Smooth muscle cell (in vitro differentiated cells): ENCODE measurements at regions not wholly inside any gene's neighbourhood (a gene's known extent, or its start where the extent isn't known, plus 50 kb on each side); places are given as distances from the start of the nearest gene placed in this dataset.

Experiments used
- DNase-seq: peaks from one replicate; lab custom pipeline; 2025; ENCODE audit not compliant: unreplicated experiment; lab: John Stamatoyannopoulos, UW
- H2AFZ ChIP-seq: fragments of 200-600 bp; sonication (generic); 2 replicates; pipeline ENCODE4 v1.6.0; 2016; ENCODE audit warnings: antibody characterized with exemption, low read depth, mild to moderate bottlenecking
- H3F3A ChIP-seq: fragments of 200-600 bp; sonication (generic); 2 replicates; pipeline ENCODE4 v1.6.0; 2017; ENCODE audit warnings: antibody characterized with exemption, low read depth
- H3K27ac ChIP-seq: fragments of 200-600 bp; sonication (generic); 2 replicates; pipeline ENCODE4 v1.5.1; 2016; ENCODE audit warnings: low read depth, mild to moderate bottlenecking
- H3K27me3 ChIP-seq: fragments of 200-600 bp; sonication (generic); 2 replicates; pipeline ENCODE4 v1.6.1; 2016; ENCODE audit warnings: low read depth, mild to moderate bottlenecking
- H3K36me3 ChIP-seq: fragments of 200-600 bp; sonication (generic); 2 replicates; pipeline ENCODE4 v1.5.1; 2016; ENCODE audit warnings: low read depth
- H3K4me1 ChIP-seq: fragments of 200-600 bp; sonication (generic); 2 replicates; pipeline ENCODE4 v1.5.1; 2016; ENCODE audit warnings: low read depth
- H3K4me2 ChIP-seq: fragments of 200-600 bp; sonication (generic); 2 replicates; pipeline ENCODE4 v1.6.0; 2016; ENCODE audit warnings: mild to moderate bottlenecking
- H3K4me3 ChIP-seq: fragments of 200-600 bp; sonication (generic); 2 replicates; pipeline ENCODE4 v1.5.1; 2016; ENCODE audit warnings: mild to moderate bottlenecking
- H3K79me2 ChIP-seq: fragments of 200-600 bp; sonication (generic); 2 replicates; pipeline ENCODE4 v1.6.0; 2016; ENCODE audit warnings: low read depth, mild to moderate bottlenecking
- H3K9ac ChIP-seq: fragments of 200-600 bp; sonication (generic); 2 replicates; pipeline ENCODE4 v1.6.0; 2016; ENCODE audit warnings: low read depth
- H3K9me3 ChIP-seq: fragments of 200-600 bp; sonication (generic); replicated peaks from 2 replicates; pipeline ENCODE4 v1.5.1; 2016; ENCODE audit warnings: low read depth
- H4K20me1 ChIP-seq: fragments of 200-600 bp; sonication (generic); 2 replicates; pipeline ENCODE4 v1.6.0; 2016; ENCODE audit warnings: low read depth
- WGBS: methylation state at CpG from one replicate; pipeline ENCODE4 v1.1.7; 2016; ENCODE audit warnings: low lambda C conversion rate; 5-methylcytosine and 5-hydroxymethylcytosine counted together
- TF ChIP-seq, protein P1 (sequence below): fragments of 200-600 bp; sonication (generic); IDR thresholded peaks from 2 replicates; pipeline ENCODE4 v1.5.1; 2017; ENCODE audit warnings: borderline replicate concordance, mild to moderate bottlenecking, antibody characterized with exemption; ENCODE audit not compliant: insufficient read depth, poor library complexity, severe bottlenecking

DNA sequence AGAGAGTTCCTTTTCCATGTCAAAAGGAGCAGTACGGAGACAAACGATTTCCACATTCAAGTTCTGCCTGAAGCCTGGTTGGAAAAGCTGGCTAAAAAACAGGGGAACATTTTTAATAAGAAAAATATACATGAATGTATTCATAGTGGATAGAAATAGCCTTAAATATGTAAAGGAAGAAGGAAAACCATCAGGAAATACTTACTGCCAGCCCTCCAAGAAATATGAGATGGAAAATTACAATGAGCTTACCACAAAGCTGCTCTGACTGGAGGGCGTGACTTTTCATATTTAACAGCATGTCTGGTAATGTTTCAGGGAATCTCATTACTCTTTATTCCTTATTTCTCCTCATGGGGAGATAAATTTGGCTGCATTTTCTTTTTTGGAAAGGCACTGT lies 75.9 kb upstream of the ZDHHC17 start:
- no peak for DNase-seq
- Histone ChIP-seq H3K9ac (no peak overlapping the region), H3K4me1 (peaks cover 7% of the 10 kb centered on the region), H3K4me2 (peak overlapping the region; percentile 77), H3K27me3 (no peaks in the 10 kb centered on the region), H4K20me1 (no peaks in the 10 kb centered on the region), H3K9me3 (no peaks in the 10 kb centered on the region), H3K36me3 (no peaks in the 10 kb centered on the region), H2AFZ (peak overlapping the region; percentile 83), H3F3A (peaks cover 7% of the 10 kb centered on the region), H3K4me3 (peak overlapping the region; percentile 22), H3K27ac (peak overlapping the region; percentile 75), H3K79me2 (no peaks in the 10 kb centered on the region)
- TF ChIP-seq, protein P1, sequence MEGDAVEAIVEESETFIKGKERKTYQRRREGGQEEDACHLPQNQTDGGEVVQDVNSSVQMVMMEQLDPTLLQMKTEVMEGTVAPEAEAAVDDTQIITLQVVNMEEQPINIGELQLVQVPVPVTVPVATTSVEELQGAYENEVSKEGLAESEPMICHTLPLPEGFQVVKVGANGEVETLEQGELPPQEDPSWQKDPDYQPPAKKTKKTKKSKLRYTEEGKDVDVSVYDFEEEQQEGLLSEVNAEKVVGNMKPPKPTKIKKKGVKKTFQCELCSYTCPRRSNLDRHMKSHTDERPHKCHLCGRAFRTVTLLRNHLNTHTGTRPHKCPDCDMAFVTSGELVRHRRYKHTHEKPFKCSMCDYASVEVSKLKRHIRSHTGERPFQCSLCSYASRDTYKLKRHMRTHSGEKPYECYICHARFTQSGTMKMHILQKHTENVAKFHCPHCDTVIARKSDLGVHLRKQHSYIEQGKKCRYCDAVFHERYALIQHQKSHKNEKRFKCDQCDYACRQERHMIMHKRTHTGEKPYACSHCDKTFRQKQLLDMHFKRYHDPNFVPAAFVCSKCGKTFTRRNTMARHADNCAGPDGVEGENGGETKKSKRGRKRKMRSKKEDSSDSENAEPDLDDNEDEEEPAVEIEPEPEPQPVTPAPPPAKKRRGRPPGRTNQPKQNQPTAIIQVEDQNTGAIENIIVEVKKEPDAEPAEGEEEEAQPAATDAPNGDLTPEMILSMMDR = no peak
- WGBS = 29% methylated on average over 3 of the region's 3 CpGs

DNA sequence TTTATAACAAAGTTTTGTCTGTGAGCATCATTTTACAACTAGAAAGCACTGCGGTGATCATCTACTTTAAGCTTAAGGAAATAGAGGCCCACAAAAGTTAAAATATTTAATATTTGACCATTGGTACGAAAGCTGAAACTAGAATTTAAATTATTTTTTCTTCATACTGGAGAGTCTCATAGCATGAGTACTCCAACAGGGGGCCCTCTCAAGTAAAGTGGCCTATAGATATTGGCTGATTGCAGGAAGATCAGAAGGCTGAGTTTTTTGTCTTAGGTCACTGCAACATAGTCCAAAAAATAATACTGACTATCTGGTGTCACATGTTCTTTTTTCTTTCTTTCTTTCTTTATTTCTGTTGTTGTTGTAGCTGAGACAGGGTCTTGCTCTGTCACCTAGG lies 75.3 kb upstream of the ZDHHC17 start:
- Histone ChIP-seq H3K27me3 (no peaks in the 10 kb centered on the region), H3K4me2 (peak overlapping the region; percentile 77), H3K79me2 (no peaks in the 10 kb centered on the region), H2AFZ (peak overlapping the region; percentile 83), H3K4me3 (no peak overlapping the region), H3K36me3 (no peaks in the 10 kb centered on the region), H3K27ac (peak overlapping the region; percentile 75), H3K9me3 (no peaks in the 10 kb centered on the region), H3K4me1 (peaks cover 7% of the 10 kb centered on the region), H3K9ac (no peak overlapping the region), H3F3A (peaks cover 7% of the 10 kb centered on the region), H4K20me1 (no peaks in the 10 kb centered on the region)
- no peak for DNase-seq
- TF ChIP-seq, protein P1 = peak; percentile 22
- 90% methylated on average over 2 of the region's 2 CpGs for WGBS

DNA sequence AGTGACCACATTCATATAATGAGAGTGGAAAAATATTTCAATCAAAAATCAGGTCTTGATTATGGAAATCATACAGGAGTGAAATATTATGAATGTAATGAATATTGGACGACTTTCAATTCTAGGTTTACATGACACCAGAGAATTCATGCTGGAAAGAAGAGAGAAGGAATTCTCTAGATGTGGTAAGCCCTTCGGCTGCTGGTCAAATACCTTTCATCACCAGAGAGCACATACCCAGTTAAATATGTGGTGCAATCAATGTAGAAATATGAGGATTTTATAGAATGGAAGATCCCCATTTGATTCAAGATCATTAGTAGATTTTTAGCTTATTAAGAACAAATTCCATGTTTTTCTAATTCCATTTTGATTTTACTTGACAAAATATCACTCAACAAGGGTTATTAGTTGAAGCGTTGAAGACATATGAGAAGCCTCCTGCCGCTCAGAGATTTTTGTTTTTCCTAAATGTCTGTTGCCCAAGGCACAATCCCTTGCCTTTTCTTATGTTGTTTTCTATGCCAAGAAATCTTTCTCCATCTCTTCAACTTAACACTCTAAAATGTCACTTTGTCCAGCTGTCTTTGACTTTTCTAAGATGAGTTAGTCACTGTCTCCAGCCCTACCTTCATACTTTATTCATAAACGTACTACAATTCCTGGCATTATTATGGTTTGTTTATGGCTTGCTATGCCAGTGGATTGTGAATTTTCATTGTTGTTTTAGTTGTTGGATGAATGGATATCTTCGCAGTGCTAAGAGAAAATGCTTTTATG lies 72.8 kb upstream of the ZDHHC17 start:
- Histone ChIP-seq H3K27ac (no peak overlapping the region), H3K4me3 (no peak overlapping the region), H2AFZ (no peak overlapping the region), H3K36me3 (no peaks in the 10 kb centered on the region), H3F3A (peaks cover 7% of the 10 kb centered on the region), H3K4me2 (no peak overlapping the region), H3K9ac (no peak overlapping the region), H3K79me2 (no peaks in the 10 kb centered on the region), H4K20me1 (no peaks in the 10 kb centered on the region), H3K27me3 (no peaks in the 10 kb centered on the region), H3K4me1 (peaks cover 7% of the 10 kb centered on the region), H3K9me3 (no peaks in the 10 kb centered on the region)
- TF ChIP-seq, protein P1 = no peak
- DNase-seq = no peak
- 73% methylated on average over 6 of the region's 6 CpGs for WGBS

DNA sequence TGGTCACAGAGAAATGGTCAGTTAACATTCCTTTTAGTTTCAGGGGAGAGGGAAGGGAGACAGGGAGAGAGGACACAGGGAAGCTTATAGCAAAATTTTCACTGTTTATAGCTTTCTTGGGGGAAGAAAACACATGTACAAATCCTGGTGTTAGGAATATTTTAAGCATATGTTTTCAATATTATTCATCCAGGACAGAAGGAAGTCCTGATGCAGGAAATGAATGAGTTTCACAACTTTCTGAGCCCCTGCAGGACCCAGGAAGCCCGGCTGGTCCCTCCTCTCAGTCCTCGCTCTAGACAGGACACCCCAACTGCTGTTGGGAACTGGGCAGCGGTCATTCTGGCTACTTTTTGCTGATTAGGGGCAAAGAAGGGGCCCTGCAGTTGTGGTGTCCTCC lies 71.1 kb upstream of the ZDHHC17 start:
- DNase-seq = no peak
- peaks cover 15% of the 10 kb centered on the region for H3K4me1 ChIP-seq
- no peak overlapping the region for H2AFZ ChIP-seq
- no peaks in the 10 kb centered on the region for H3K36me3 ChIP-seq
- no peaks in the 10 kb centered on the region for H4K20me1 ChIP-seq
- peaks cover 7% of the 10 kb centered on the region for H3F3A ChIP-seq
- no peaks in the 10 kb centered on the region for H3K27me3 ChIP-seq
- H3K4me2 ChIP-seq = peak overlapping the region; percentile 38
- no peaks in the 10 kb centered on the region for H3K9me3 ChIP-seq
- H3K9ac ChIP-seq = no peak overlapping the region
- H3K4me3 ChIP-seq = no peak overlapping the region
- no peaks in the 10 kb centered on the region for H3K79me2 ChIP-seq
- peak overlapping the region; percentile 37 for H3K27ac ChIP-seq
- TF ChIP-seq, protein P1 = no peak
- WGBS = 73% methylated on average over 3 of the region's 3 CpGs
